HepG2 (cell line): ENCODE measurements at regions not wholly inside any gene's neighbourhood (a gene's known extent, or its start where the extent isn't known, plus 50 kb on each side); places are given as distances from the start of the nearest gene placed in this dataset.

Experiments
- ATAC-seq: fragments of 200-7000 bp; cut with Tn5 transposase; 3 replicates; pipeline ENCODE4 v1.9.1; 2020; ENCODE audit warnings: mild to moderate bottlenecking, moderate library complexity
- BruUV-seq: library from RNA; stranded (reverse); fragments of 400-500 nt; replicated peaks from 2 replicates; lab custom pipeline; 2021; lab: Mats Ljungman, UMichigan
- CTCF ChIA-PET: fragments of 300-600 bp; formaldehyde crosslinking; extraction: SDS; loops from one replicate; lab custom pipeline; 2021; ENCODE audit warnings: low total read pairs, inconsistent platforms, low intra/inter-chr PET ratio; lab: Yijun Ruan, JAX
- POLR2A ChIA-PET: fragments of 350-600 bp; sonication (Branson Sonifier 250); formaldehyde crosslinking; loops from one replicate; lab custom pipeline; 2020; ENCODE audit warnings: antibody characterized with exemption, inconsistent platforms; lab: Yijun Ruan, JAX
- DNase-seq: peaks from one replicate; pipeline ENCODE4 v3.0.0-alpha.2; 2015; ENCODE audit warnings: low spot score
- FAIRE-seq: peaks from 3 replicates; lab custom pipeline; 2011; peaks lifted over from hg19 to GRCh38; lab: Jason Lieb, UNC
- H2AFZ ChIP-seq: one replicate; pipeline ENCODE4 v1.6.1; 2011; ENCODE audit warnings: low read length, inconsistent platforms
- H3K27ac ChIP-seq: fragments of 300-600 bp; 3 replicates; pipeline ENCODE4 v1.8.0; 2011; ENCODE audit warnings: mixed run types, mild to moderate bottlenecking, mixed read lengths, low read length, inconsistent platforms; ENCODE audit not compliant: insufficient read depth; ENCODE audit errors: extremely low read length
- H3K27me3 ChIP-seq, 2 experiments: fragments of 200-600 bp in 1 of 2; 2 replicates in 1 of 2; 3 replicates in 1 of 2; pipeline versions ENCODE4 v1.6.0 to v1.8.0; 2011; ENCODE audit warnings: low read length in 2 of 2, mild to moderate bottlenecking in 2 of 2, moderate library complexity in 2 of 2, inconsistent platforms in 1 of 2; ENCODE audit not compliant: insufficient read depth in 2 of 2, control insufficient read depth in 1 of 2
- H3K36me3 ChIP-seq, 2 experiments: fragments of 200-600 bp in 1 of 2; replicated peaks in 1 of 2; 2 replicates in 1 of 2; 3 replicates in 1 of 2; pipeline versions ENCODE4 v1.5.1 to v1.8.0; 2011; ENCODE audit warnings: low read length in 2 of 2, inconsistent platforms in 1 of 2; ENCODE audit not compliant: insufficient read depth in 2 of 2, control insufficient read depth in 1 of 2
- H3K4me1 ChIP-seq: 2 replicates; pipeline ENCODE4 v1.5.1; 2012; ENCODE audit warnings: low read length, inconsistent platforms; ENCODE audit not compliant: insufficient read depth
- H3K4me2 ChIP-seq: 2 replicates; pipeline ENCODE4 v1.6.0; 2011; ENCODE audit warnings: low read depth, low read length, inconsistent platforms
- H3K4me3 ChIP-seq, 3 experiments: fragments of 200-600 bp in 1 of 3; sonication (generic), shearing (Covaris generic) in 1 of 3; replicated peaks in 1 of 3; 2 replicates each; pipeline ENCODE4 v1.5.1; 2011 to 2016; ENCODE audit warnings: low read length in 3 of 3, inconsistent platforms in 2 of 3, low read depth in 2 of 3, mild to moderate bottlenecking in 2 of 3, control low read depth in 1 of 3, mixed read lengths in 1 of 3; ENCODE audit not compliant: insufficient read depth in 1 of 3
- H3K79me2 ChIP-seq: one replicate; pipeline ENCODE4 v1.6.1; 2011; ENCODE audit warnings: low read length, inconsistent platforms; ENCODE audit not compliant: insufficient read depth
- H3K9ac ChIP-seq: 2 replicates; pipeline ENCODE4 v1.6.0; 2011; ENCODE audit warnings: mild to moderate bottlenecking, low read depth, low read length, inconsistent platforms; ENCODE audit not compliant: insufficient read depth
- H3K9me3 ChIP-seq: 2 replicates; pipeline ENCODE4 v1.5.1; 2012; ENCODE audit warnings: mild to moderate bottlenecking, low read length
- H4K20me1 ChIP-seq: 2 replicates; pipeline ENCODE4 v1.6.0; 2011; ENCODE audit warnings: inconsistent platforms, mild to moderate bottlenecking, low read length, moderate library complexity; ENCODE audit not compliant: insufficient read depth
- DPF2 ChIP-seq: sonication (generic); formaldehyde crosslinking; IDR thresholded peaks from 2 replicates; pipeline ENCODE4 v1.4.0; 2020; ENCODE audit warnings: mild to moderate bottlenecking, low read depth, missing genetic modification reagents, borderline replicate concordance
- FIP1L1 ChIP-seq: fragments of 200-400 bp; formaldehyde crosslinking; IDR thresholded peaks from 2 replicates; pipeline ENCODE4 v1.6.1; 2018; ENCODE audit warnings: low read depth, mild to moderate bottlenecking, low read length, moderate library complexity, borderline replicate concordance; ENCODE audit not compliant: insufficient read depth
- FOSL2 ChIP-seq: sonication (generic); formaldehyde crosslinking; IDR thresholded peaks from 2 replicates; pipeline ENCODE4 v1.4.0; 2020; ENCODE audit warnings: missing genetic modification reagents
- NFAT5 ChIP-seq: sonication (generic); formaldehyde crosslinking; IDR thresholded peaks from 2 replicates; pipeline ENCODE4 v1.4.0; 2020; ENCODE audit warnings: missing genetic modification reagents
- SSRP1 ChIP-seq: IDR thresholded peaks from 2 replicates; pipeline ENCODE4 v1.6.1; 2016; ENCODE audit warnings: control low read depth
- ZNF317 ChIP-seq: sonication (generic); formaldehyde crosslinking; IDR thresholded peaks from 2 replicates; pipeline ENCODE4 v1.5.0; 2020; ENCODE audit warnings: mild to moderate bottlenecking, missing genetic modification reagents
- whole genome bisulfite sequencing: methylation state at CpG from one replicate; pipeline ENCODE4 v1.1.6; 2017; ENCODE audit warnings: low lambda C conversion rate; 5-methylcytosine and 5-hydroxymethylcytosine counted together
- in situ Hi-C: cut with HindIII; loops from 2 replicates; pipeline ENCODE4 v1.10.0; 2017; ENCODE audit warnings: low pct_unique_long_range_greater_than_20kb; ENCODE audit not compliant: extremely low pct_ligation_motif_present
- intact Hi-C: fragments of 100-400 bp; cut with micrococcal nuclease; formaldehyde crosslinking; loops from one replicate; pipeline ENCODE4 v1.10.0; 2022; ENCODE audit not compliant: unreplicated experiment

- H3K4me3 ChIP-seq = no peak overlapping the region
- no peak overlapping the region for H2AFZ ChIP-seq
- no peaks in the 10 kb centered on the region for H3K27me3 ChIP-seq
- no peaks in the 10 kb centered on the region for H3K4me1 ChIP-seq
- 11% methylated on average over 5 of the region's 5 CpGs for WGBS
- H3K27ac ChIP-seq = no peak overlapping the region
- H3K4me2 ChIP-seq = no peak overlapping the region
- intact Hi-C loops = no loop called here
- no TSS peak for BruUV-seq
- in situ Hi-C loops = no loop called here
- no peak for TF ChIP-seq FIP1L1
- no peak for TF ChIP-seq DPF2 (CRISPR knock-in tag)
- TF ChIP-seq FOSL2 (CRISPR knock-in tag) = 0 out of 2 replicates have a peak, but pooled peaks have one; percentile 8
- no peak for TF ChIP-seq ZNF317
- no peak for TF ChIP-seq SSRP1 (CRISPR knock-in tag)
- no peak for TF ChIP-seq NFAT5
- no peak for FAIRE-seq
- ChIA-PET CTCF (no interaction called here), POLR2A (no interaction called here)
- no peak overlapping the region for H3K9ac ChIP-seq
- DNase-seq = no peak
- no peaks in the 10 kb centered on the region for H3K79me2 ChIP-seq
- ATAC-seq = no peak
- H3K9me3 ChIP-seq = peaks cover 2% of the 10 kb centered on the region; the same call in 1 of the 2 replicates
- H3K36me3 ChIP-seq = no peaks in the 10 kb centered on the region
- no peaks in the 10 kb centered on the region for H4K20me1 ChIP-seq
Measured at GRCh38 chr16:76970087-76970744, 220.8 kb upstream of the MON1B start.
